Astrocyte of the spinal cord (primary cell): ENCODE measurements at regions not wholly inside any gene's neighbourhood (a gene's known extent, or its start where the extent isn't known, plus 50 kb on each side); places are given as distances from the start of the nearest gene placed in this dataset.
"Not testable (repeated sequence)": the region's sequence is repeated elsewhere in the genome, so short reads cannot be mapped to it uniquely, and the experiment has no call there.

Source experiments
- DNase-seq: peaks from one replicate; pipeline ENCODE4 v3.0.0; 2011; ENCODE audit warnings: low read depth, low spot score
- H3K4me3 ChIP-seq: 2 replicates; pipeline ENCODE4 v1.5.1; 2011; ENCODE audit warnings: low read depth, mild to moderate bottlenecking, low read length, moderate library complexity
- CTCF ChIP-seq: IDR thresholded peaks from 2 replicates; pipeline ENCODE4 v1.5.1; 2012; ENCODE audit warnings: low read depth, mild to moderate bottlenecking, low read length, inconsistent platforms
- in situ Hi-C: cut with HindIII; loops from 2 replicates; pipeline ENCODE4 v1.10.0; 2017; ENCODE audit warnings: low sequenced_read_pairs

GRCh38 chr1:29592261-29592615 lies 355.9 kb downstream of the PTPRU start:
- H3K4me3 ChIP-seq, result no peak overlapping the region
- in situ Hi-C loops, result no loop called here
- no peak for DNase-seq
- TF ChIP-seq CTCF, result no peak

GRCh38 chr1:29591601-29592260 lies 355.4 kb downstream of the PTPRU start:
- H3K4me3 ChIP-seq, result no peak overlapping the region
- in situ Hi-C loops, result no loop called here
- TF ChIP-seq CTCF, result no peak
- DNase-seq, result no peak

GRCh38 chr1:29590583-29591565 lies 354.6 kb downstream of the PTPRU start:
- in situ Hi-C loops, result no loop called here
- peak; percentile 39 for DNase-seq
- TF ChIP-seq CTCF, result no peak
- no peak overlapping the region for H3K4me3 ChIP-seq

GRCh38 chr1:29589716-29590115 lies 353.4 kb downstream of the PTPRU start:
- H3K4me3 ChIP-seq, DNase-seq, in situ Hi-C loops: not testable (repeated sequence)

- in situ Hi-C loops, result no loop called here
- no peak for TF ChIP-seq CTCF
- DNase-seq, result peak; percentile 49
- H3K4me3 ChIP-seq, result no peak overlapping the region
Observed at GRCh38 chr1:29586991-29587745, 350.8 kb downstream of the PTPRU start.

- H3K4me3 ChIP-seq, result no peak overlapping the region
- DNase-seq, result no peak
- in situ Hi-C loops, result no loop called here
- TF ChIP-seq CTCF, result no peak
Observed at GRCh38 chr1:29586215-29586614, 349.9 kb downstream of the PTPRU start.

- DNase-seq, result no peak
- TF ChIP-seq CTCF, result no peak
- H3K4me3 ChIP-seq, result no peak overlapping the region
- in situ Hi-C loops, result no loop called here
Observed at GRCh38 chr1:29585656-29586055, 349.3 kb downstream of the PTPRU start.
